Loucy (cell line): ENCODE measurements at regions not wholly inside any gene's neighbourhood (a gene's known extent, or its start where the extent isn't known, plus 50 kb on each side); places are given as distances from the start of the nearest gene placed in this dataset.

ENCODE experiments used
- CTCF ChIP-seq: fragments of 200-600 bp; sonication (generic); conservative IDR thresholded peaks from 2 replicates; pipeline ENCODE4 v1.5.1; 2014; ENCODE audit warnings: mild to moderate bottlenecking, antibody characterized with exemption, low read length
- EZH2phosphoT487 ChIP-seq: fragments of 200-600 bp; IDR thresholded peaks from 2 replicates; pipeline ENCODE4 v1.6.1; 2018; ENCODE audit warnings: antibody characterized with exemption, mild to moderate bottlenecking, moderate library complexity, borderline replicate concordance

- TF ChIP-seq CTCF: no peak
- no peak for TF ChIP-seq EZH2phosphoT487
Observed at GRCh38 chr4:27198971-27199370, 338.3 kb downstream of the STIM2 start.
